GM21526 (cell line): ENCODE measurements at regions not wholly inside any gene's neighbourhood (a gene's known extent, or its start where the extent isn't known, plus 50 kb on each side); places are given as distances from the start of the nearest gene placed in this dataset.

ENCODE experiments used
- ATAC-seq: cut with Tn5 transposase; IDR thresholded peaks from one replicate; pipeline ENCODE4 v1.9.1; 2021; ENCODE audit warnings: moderate library complexity; ENCODE audit not compliant: unreplicated experiment, low FRiP score

DNA sequence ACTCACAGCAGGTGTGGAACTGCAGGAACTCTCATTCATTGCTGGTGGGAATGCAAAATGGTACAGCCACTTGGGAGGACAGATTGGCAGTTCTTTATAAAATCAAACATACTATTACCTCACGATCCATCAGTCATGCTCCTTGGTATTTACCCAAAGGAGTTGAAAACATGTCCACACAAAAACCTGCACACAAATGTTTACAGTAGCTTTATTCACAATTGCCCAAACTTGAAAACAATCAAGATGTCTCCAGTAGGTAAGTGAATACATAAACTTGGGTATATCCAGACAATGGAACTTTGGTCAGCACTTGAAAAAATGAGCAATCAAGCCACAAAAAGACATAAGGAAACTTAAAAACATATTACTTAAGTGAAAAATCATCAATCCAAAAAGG lies 215.5 kb downstream of the IRX1 start:
- ATAC-seq, result no peak

DNA sequence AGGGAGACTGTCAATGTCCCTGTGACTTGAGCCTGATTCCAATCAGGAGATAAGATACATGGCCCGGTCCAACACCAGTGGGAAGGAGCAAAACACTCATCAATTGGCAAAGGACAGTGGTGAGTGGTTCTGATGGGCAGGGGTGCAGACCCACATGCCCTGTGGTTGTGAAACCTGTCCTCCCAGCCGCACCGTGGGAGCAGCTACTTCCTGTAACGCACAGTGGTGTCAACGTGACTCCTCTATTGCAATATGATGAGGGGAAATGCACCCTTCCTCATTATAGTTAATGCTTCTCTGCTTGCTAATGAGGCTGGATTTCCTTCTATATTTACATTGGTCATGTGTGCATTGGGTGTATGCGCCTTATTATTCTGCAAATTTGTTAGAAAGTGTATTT lies 223.0 kb downstream of the IRX1 start:
- ATAC-seq, result no peak

DNA sequence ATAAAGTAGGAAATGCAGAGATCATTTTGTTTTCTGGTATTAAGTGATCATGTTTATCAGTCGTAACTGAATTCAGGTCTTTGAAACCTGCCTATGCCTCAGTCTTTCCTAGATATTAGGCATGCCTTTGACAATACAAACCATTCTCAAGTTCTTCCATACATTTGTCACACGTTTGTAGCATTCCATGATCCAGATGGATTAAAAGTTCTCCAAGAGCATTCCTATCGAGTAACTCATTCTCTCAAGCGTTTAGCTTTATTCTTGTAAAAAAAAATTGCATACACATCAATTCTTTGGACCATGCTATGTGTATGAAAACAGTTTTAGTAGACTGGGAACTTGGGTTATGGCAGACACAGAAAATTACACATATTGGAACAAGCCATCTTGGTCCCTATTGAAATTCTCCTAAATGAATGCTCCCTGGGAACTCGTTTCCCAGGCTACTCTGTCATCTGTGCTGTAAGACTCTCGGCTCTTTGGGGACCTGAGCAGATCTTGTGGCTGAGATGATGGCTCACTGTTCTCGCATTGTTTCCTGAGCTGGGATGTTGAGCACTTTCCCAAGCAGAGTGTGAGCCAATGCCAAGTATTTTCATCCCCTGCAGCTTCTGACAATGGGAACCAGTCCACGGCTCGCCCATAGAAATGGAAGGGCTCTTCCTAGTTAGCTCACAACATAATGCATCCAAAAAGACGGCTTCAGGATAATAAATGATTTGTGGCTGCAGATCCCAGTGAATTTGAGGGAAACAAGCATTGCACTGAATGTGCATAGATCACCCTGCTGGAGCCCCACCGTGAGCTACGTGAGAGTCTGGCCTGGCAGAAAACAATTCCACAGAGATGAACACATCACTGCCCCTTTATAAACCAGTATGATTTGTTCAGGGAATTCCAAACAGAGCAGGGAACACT lies 230.2 kb downstream of the IRX1 start:
- ATAC-seq, result no peak

DNA sequence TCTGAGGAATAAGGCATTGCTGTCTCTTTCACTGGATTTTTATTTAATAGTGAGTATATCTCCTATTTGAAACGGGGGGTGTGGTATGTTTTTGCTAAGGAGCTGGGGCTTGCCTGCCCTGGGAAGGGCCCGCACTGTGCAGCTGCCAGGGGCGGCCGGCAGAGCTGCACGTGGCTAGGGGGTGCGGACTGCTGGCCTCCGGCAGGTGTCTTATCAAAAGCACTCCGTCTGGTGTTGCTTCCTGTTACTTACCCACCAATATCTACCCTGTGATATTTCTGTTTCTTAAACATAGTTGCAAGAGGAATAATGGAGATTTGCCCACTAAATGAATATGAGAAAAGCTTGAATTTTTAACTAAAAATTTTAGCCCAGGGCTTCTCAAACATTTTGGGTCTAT lies 232.0 kb downstream of the IRX1 start:
- no peak for ATAC-seq

DNA sequence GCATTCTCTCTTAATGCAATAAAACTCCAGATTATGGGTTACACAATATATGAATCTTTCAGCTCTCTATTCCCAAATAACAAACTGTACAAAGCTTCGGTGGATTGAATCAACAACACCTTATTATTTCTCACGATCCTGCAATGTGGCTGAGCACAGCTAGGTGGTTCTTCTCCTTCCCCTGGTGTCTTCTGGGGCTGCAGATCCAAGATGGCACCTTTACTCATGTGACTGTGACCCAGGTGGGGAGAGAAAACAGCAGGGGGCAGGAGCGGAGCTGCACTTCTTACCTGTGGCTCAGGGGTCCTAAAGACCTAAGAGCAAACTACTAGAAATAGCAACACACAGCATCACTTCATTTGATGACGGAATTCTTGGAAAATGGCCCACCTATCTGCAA lies 233.1 kb downstream of the IRX1 start:
- ATAC-seq, result no peak

DNA sequence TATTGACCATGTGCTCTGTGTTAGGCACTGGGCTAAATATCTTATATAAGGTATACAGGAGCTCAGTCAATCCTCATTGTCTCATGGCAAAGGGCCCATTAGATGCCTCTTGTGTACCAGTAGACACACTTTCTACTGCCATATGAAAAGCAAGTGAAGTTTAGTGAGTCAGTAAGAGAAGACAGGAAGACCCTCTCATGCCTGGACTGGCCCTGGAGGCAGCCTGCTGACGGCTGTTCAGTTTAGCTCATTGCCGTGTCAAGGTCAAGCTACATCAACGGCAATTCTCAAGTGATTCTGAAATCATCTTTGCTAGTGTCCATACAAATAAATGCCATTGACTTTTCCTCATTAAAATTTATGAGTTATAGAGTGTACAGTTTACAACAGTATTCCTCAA lies 237.9 kb downstream of the IRX1 start:
- ATAC-seq, result no peak

DNA sequence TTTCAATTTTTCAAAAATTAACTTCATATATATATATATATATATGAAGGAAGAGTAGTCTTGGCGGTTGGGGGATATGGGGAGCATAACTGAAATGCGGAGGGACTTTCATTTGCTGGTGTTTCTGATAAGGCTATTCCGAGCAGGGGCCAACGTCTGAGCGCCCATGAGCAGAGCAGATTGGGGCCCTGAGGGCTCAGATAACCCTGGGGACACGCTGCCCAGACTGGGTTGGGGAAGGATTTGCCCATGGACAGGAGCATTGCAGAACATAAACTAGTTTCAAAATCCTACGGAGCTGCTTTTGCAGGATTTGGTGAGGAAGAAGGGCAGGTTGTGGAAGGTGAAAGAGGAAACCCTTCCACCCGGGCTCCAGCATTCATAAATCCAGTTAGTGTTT lies 240.2 kb downstream of the IRX1 start:
- ATAC-seq, result no peak

DNA sequence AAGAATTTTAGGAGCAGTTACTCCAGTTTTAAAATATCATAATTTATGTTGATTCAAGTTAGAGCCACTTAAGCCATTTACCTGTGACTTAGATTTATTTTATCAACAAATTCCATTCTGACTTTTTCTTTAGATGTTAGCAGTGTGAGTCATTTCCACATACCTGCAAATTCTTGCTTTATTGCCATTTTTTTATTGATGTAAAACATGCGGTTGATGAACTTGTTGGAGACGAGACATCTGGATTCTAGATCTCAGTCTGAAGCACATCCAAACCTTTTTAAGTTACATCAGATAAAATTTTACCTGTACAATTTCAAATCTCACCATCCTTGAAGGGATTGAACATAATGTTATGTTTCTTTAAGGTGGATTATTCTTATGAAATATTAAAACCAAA lies 240.9 kb downstream of the IRX1 start:
- ATAC-seq, result no peak

DNA sequence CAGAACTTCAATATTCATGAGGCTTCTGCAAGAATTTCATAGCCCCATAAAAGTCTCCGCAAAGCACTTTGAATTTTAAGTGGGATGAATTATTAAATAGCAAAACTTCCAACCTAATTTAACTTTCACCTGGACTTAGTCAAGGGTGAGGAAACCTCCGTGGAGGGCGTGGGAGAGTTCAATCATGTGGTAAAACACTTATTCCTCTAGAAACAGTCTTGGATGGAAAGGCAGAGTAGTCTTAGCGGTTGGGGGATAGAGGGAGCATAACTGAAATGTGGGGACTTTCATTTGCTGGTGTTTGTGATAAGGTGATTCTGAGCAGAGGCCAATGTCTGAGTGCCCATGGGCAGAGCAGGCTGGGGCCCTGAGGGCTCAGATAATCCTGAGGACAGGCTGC lies 241.9 kb downstream of the IRX1 start:
- no peak for ATAC-seq

DNA sequence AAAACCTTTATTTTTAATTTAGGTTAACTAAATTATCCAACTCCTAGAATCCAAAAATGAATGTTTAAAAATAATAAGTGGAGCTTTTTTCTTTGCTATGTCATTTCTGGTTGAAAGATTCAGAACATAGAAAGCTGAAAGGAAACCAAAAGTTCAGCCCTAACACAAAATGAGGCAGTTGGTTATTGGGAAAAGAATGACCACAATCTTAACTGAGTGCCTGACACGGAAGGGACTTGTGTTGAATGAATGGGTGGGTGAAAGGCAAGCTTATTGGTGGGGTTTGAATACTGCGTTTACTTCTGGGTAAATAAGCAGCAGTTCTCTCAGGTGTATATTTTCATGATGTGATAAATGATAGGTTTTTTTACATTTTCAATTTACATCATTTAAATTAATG lies 243.5 kb downstream of the IRX1 start:
- no peak for ATAC-seq

DNA sequence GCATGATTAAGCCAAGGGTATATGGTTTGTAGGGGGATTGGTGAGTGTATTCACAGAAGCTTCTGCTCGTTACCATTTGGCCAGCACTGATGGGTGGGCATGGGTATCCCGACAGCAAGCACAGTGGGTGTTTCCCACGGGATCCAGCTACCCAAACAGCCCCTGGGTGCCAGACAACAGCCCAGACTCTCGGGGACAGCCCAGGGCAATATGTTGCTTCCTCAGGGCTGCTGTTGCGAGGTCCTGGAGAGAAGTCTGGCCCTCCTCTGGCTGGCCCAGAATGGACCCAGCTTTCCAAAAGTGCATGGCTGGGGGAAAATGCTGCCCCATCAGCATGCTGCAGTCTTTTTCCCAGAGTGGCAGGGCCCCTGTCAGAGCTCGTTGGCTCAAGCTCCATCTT lies 247.0 kb downstream of the IRX1 start:
- no peak for ATAC-seq

DNA sequence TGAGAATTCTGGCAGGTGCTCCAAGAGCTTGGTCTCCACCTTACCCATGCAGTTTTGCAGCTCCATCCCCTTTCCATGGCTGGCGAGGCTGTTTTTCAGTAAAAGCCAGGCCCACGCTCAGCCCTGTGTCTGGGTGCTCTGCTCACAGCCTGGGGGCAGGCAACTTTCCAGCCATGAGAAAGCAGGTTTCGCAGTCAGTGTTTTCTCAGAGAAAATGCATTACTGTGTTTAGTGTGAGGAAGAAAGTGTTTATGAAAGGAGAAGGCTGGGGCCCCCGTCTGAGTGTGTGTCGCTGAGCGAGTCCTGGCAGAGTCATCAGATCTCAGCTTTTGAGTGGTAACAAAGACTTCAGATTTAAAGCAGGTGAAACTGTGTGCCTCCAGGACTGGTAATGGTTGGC lies 248.1 kb downstream of the IRX1 start:
- no peak for ATAC-seq

DNA sequence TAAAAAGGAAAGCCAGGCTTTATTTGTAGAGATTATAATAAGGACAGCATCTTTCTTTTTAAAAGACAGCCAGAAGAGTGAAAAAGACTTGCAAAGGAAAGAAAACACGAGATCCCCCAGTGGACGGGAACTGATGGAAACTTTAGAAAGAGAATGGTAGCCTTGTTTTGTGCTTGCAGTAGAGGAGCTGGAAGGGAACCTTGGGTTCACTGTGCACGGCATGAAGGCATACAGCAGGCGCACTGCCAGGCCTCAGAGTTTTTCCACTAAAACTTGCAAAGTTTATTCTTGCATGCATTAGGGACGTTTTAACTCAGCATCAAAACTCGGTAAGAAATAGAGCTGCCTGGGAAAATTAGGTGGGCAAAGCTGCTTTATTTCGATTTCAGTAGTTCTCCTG lies 248.6 kb downstream of the IRX1 start:
- ATAC-seq, result no peak

DNA sequence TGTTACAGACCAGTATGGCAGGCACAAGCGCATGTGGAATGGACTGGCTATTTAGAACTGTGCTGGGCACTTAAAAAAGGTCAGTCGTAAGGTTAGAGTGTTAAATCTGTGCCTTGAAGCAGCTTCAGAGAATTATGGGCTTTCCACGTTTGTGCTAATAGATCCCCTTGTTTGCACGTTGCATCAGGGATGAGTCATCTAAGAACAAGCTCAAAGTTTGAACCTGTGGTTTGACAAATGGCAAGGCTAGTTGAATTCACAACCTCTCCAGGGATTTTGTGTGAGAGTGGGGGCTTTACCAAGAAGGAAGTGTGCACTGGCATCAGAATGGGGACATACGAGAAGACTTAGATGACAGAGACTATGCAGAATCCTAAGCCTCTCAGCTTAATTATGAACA lies 249.6 kb downstream of the IRX1 start:
- no peak for ATAC-seq

DNA sequence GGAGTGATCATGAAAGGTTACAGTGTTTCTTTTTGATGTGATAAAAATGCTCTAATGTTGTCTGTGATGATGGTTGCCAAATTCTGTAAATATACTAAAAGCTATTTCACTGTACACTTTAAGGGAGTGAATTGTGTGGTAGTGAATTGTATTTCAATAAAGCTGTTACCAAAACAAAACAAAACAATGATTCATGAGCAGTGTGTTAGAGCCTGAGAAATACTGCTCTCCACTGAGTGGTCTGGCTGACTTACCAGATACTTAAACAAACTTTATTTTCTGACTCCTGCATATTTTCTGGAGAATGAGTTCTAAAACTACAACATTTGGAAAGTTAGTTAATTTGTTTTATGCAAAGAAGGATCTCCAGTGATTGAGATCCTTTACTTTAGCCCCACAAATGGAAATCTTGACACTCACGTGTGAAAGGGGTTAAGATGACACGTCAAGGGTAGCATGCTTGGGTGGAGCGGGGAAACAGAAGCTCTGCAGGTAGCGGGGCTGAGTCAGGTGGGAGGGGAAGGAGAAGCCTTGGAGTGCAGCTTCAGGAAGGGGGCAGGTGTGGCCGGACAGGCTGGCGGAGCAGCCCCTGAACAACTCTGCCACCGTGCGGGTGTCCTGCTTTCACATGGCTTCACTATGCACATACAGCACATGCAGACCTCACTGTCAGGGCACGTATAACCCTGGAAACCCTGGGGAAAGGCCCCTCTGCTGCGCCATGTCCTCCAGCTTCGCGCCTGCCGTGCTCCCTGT lies 256.7 kb downstream of the IRX1 start:
- no peak for ATAC-seq

DNA sequence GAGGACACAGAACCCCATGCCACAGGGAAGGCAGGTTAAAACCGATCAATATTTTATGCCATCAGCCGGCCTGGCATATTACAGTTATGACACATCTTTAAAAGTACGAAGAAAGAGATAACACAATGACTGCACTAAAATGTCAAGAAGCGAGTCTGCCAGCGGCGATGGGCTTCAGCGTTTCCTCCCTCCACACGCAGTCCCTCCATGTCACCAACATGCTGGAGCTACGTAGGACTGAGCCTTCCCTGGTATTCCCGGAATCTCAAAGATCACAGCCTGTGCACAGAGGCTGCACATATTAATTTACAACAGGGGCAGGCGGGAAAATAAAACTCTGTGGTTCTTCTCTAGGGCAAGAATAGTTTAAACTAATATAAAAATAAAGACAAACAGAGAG lies 257.7 kb downstream of the IRX1 start:
- ATAC-seq, result no peak

DNA sequence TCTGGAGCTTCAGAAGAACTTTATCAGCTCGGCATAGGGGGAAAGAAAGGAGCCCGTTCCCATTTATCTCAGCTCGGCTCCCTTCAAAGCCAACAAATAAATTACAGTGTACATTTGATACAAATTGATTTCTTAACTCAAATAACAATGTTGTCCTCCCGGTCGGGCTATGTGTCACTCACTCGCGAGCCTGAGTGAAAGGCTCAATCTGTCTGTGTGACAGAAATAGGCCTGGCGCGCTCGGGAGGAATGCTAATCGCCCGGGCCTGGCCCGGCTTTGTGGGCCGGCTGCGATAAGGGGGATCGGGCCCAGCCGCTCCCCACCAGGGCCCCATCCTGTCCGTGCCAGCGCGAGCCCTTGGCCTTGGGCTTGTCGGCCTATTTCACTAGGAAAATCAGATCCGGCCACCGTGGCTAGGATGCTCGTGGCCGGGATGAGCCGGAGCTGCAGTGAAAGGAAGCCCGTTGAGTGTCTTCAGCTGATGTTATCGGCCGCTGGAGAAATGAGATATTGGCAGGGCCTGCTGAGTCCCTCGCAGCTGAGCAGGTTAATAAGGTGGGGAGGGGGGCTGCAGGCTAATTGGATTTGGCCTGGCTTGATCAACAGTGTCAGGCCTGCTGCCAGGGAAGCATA lies 258.7 kb downstream of the IRX1 start:
- no peak for ATAC-seq

DNA sequence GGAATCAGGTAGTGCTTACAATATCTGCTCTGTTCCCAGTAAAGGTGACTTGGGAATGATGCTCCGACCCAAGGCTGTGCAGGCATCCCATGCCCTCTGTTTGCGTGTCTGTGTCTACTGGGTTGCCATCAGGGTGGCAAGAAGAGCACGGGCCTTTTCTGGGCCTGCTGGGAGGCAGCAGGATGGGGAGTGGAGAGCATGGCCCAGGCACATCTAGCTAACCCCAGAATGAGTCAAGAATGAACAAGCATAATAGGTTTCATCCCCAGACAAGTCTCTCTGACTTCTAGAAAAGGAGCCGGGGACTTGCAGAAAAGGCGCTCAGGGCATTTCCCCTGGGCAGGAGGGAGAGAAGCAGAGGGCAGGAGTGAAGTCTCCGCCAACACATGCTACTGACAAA lies 260.4 kb downstream of the IRX1 start:
- no peak for ATAC-seq

DNA sequence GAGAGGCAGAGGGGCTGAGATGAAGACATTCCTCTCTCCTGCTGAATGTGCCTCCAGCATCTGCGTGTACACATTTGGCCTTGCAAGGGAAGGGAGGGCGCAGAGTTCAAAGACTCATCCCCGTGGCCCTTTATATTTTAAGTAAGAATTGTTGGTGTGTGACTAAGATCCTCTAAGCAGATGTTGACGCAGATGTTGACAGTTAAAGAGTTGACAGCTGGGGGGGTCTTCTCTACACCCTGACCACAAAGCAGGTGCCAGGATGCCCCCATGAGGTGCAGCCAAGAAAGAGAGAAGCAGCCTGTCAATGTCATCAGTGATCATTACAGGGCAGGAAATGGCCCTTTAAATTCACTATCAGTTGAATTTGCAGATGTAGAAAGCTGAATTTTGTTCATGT lies 262.9 kb downstream of the IRX1 start:
- ATAC-seq, result no peak

DNA sequence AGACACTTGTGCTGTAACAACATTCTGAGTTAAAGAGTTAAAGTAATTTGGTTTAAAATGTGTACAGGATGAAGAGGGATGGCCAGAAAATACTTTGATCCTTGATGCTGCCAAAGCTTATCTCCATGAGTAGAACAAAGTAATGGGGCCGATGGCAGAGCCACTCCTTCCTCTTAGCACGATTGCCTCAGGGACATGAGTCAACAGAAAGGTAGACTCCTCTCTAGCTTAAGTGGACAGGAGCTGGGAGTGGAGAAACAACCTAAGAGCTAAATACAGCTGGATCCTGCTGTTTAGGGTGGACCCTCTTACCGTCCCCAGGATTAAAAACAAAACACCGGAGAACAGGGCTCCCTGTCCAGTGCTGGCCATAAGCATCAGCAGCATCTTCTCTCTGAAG lies 267.3 kb downstream of the IRX1 start:
- ATAC-seq, result no peak

DNA sequence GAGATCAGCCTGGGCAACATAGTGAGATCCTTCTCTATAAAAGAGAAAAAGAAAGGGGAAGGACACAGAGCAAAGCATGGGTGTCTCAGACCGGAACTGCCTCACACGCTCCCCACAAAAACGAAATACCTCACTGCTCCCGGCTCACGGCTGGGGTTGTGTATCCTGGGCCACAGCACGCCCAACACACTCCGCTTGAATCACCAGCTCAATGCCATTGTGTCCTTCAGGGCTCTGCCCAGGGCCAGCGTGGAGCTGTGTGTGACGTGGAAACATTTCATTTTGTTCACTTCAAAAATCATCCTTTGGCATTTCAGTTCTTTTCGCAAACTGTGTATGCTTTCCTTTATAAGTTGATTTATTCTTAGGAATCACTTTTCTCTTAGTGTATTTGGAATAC lies 279.5 kb downstream of the IRX1 start:
- ATAC-seq, result no peak

DNA sequence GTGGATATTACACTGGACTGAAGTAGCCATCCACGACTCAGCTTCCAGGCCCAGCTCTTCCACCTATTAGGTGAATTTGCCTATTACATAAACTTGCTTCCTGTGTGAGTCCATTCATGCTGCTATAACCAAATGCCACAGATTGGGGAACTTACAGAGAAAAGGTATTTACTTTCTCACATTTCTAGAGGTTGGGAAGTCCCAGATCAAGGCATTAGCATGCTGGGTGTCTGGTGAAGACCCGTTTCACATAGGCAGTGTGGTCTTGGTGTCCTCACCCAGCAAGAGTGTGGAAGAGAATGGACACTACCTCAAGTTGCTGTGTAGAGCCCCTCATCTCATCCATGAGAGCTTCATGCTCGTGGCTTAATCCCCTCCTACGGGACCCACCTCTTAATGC lies 282.6 kb downstream of the IRX1 start:
- ATAC-seq, result no peak
